Endothelial cell of umbilical vein (primary cell): ENCODE measurements at regions not wholly inside any gene's neighbourhood (a gene's known extent, or its start where the extent isn't known, plus 50 kb on each side); places are given as distances from the start of the nearest gene placed in this dataset.

Source experiments
- BruUV-seq: library from RNA; stranded (reverse); fragments of 400-500 nt; replicated peaks from 2 replicates; lab custom pipeline; 2021; lab: Mats Ljungman, UMichigan
- CTCF ChIA-PET: fragments of 300-600, 350-600 bp; sonication (Branson Sonifier 250); formaldehyde crosslinking; loops from one replicate; lab custom pipeline; 2021; ENCODE audit warnings: antibody characterized with exemption, inconsistent platforms; lab: Charles Lee
- POLR2A ChIA-PET: fragments of 300-600, 350-600 bp; sonication (Branson Sonifier 250); formaldehyde crosslinking; loops from one replicate; lab custom pipeline; 2021; ENCODE audit warnings: antibody characterized with exemption, inconsistent platforms; lab: Charles Lee
- DNase-seq: peaks from one replicate; pipeline ENCODE4 v3.0.0-alpha.2; 2011; ENCODE audit warnings: low read depth, low spot score
- FAIRE-seq: peaks from 2 replicates; lab custom pipeline; 2011; peaks lifted over from hg19 to GRCh38; lab: Jason Lieb, UNC
- H2AFZ ChIP-seq: 2 replicates; pipeline ENCODE4 v1.6.0; 2012; ENCODE audit warnings: low read depth, low read length, control low read depth, inconsistent platforms
- H3K27ac ChIP-seq: 2 replicates; pipeline ENCODE4 v1.5.1; 2011; ENCODE audit warnings: low read depth, mild to moderate bottlenecking, control low read depth, low read length, moderate library complexity; ENCODE audit not compliant: insufficient read depth
- H3K27me3 ChIP-seq, 2 experiments: 2 replicates each; pipeline versions ENCODE4 v1.6.0 to v1.6.1; 2011; ENCODE audit warnings: low read length in 2 of 2, mixed read lengths in 1 of 2; ENCODE audit not compliant: control insufficient read depth in 2 of 2, insufficient read depth in 2 of 2
- H3K36me3 ChIP-seq, 2 experiments: 2 replicates in 1 of 2; 3 replicates in 1 of 2; pipeline ENCODE4 v1.5.1; 2011; ENCODE audit warnings: low read length in 2 of 2, mild to moderate bottlenecking in 1 of 2, moderate library complexity in 1 of 2; ENCODE audit not compliant: control insufficient read depth in 2 of 2, insufficient read depth in 2 of 2; ENCODE audit errors: extremely low read depth in 1 of 2
- H3K4me1 ChIP-seq: 3 replicates; pipeline ENCODE4 v1.5.1; 2011; ENCODE audit warnings: mild to moderate bottlenecking, low read length; ENCODE audit not compliant: control insufficient read depth, insufficient read depth; ENCODE audit errors: extremely low read depth
- H3K4me2 ChIP-seq: 2 replicates; pipeline ENCODE4 v1.6.1; 2011; ENCODE audit warnings: low read length, control low read depth, mixed read lengths; ENCODE audit not compliant: insufficient read depth
- H3K4me3 ChIP-seq, 3 experiments: fragments of 200-600 bp in 1 of 3; sonication (generic), shearing (Covaris generic) in 1 of 3; replicated peaks in 1 of 3; 2 replicates each; pipeline ENCODE4 v1.5.1; 2011 to 2016; ENCODE audit warnings: control low read depth in 3 of 3, low read length in 3 of 3, mild to moderate bottlenecking in 2 of 3, inconsistent platforms in 1 of 3, low read depth in 1 of 3, moderate library complexity in 1 of 3; ENCODE audit not compliant: insufficient read depth in 1 of 3
- H3K79me2 ChIP-seq: 2 replicates; pipeline ENCODE4 v1.6.0; 2012; ENCODE audit warnings: low read length, inconsistent platforms; ENCODE audit not compliant: control insufficient read depth, insufficient read depth
- H3K9ac ChIP-seq: replicated peaks from 2 replicates; pipeline ENCODE3; 2011; ENCODE audit warnings: low read length, control low read depth; ENCODE audit not compliant: insufficient read depth; ENCODE audit errors: extremely low read depth
- H3K9me1 ChIP-seq: replicated peaks from 3 replicates; pipeline ENCODE4 v1.6.0; 2011; ENCODE audit warnings: mild to moderate bottlenecking, low read length; ENCODE audit not compliant: control insufficient read depth, insufficient read depth; ENCODE audit errors: extremely low read depth
- H3K9me3 ChIP-seq: replicated peaks from 2 replicates; pipeline ENCODE4 v1.5.1; 2012; ENCODE audit warnings: low read length, inconsistent platforms; ENCODE audit not compliant: control insufficient read depth, insufficient read depth
- H4K20me1 ChIP-seq: replicated peaks from 2 replicates; pipeline ENCODE3; 2011; ENCODE audit warnings: mild to moderate bottlenecking, low read length; ENCODE audit not compliant: control insufficient read depth, insufficient read depth; ENCODE audit errors: extremely low read depth
- CTCF ChIP-seq, 2 donors: IDR thresholded peaks; 1 replicate in 1 of 2; 2 replicates in 1 of 2; pipeline ENCODE4 v1.5.1; 2011; ENCODE audit warnings: low read length in 2 of 2, mild to moderate bottlenecking in 2 of 2, moderate library complexity in 2 of 2, control low read depth in 1 of 2, inconsistent platforms in 1 of 2, low read depth in 1 of 2; ENCODE audit not compliant: insufficient read depth in 1 of 2; ENCODE audit errors: extremely low read depth in 1 of 2
- EZH2 ChIP-seq: IDR thresholded peaks from 2 replicates; pipeline ENCODE4 v1.6.1; 2012; ENCODE audit warnings: borderline replicate concordance, low read depth, mild to moderate bottlenecking, moderate library complexity, low read length, inconsistent platforms; ENCODE audit not compliant: severe bottlenecking
- FOS ChIP-seq: IDR thresholded peaks from 2 replicates; pipeline ENCODE4 v1.6.1; 2011; ENCODE audit warnings: mild to moderate bottlenecking, low read length, moderate library complexity, borderline replicate concordance; ENCODE audit not compliant: insufficient read depth
- GATA2 ChIP-seq: IDR thresholded peaks from 2 replicates; pipeline ENCODE4 v1.7.0; 2011; ENCODE audit warnings: low read depth, mild to moderate bottlenecking, moderate library complexity, mixed read lengths, low read length; ENCODE audit not compliant: insufficient read length, insufficient read depth
- JUN ChIP-seq: IDR thresholded peaks from 2 replicates; pipeline ENCODE4 v1.6.1; 2011; ENCODE audit warnings: borderline replicate concordance, low read depth; ENCODE audit not compliant: insufficient read length, insufficient read depth
- MAX ChIP-seq: IDR thresholded peaks from 2 replicates; pipeline ENCODE4 v1.6.1; 2011; ENCODE audit not compliant: insufficient read depth, insufficient read length
- MYC ChIP-seq: IDR thresholded peaks from one replicate; pipeline ENCODE4 v1.6.1; 2011; ENCODE audit warnings: mild to moderate bottlenecking, low read depth, low read length
- POLR2A ChIP-seq: IDR thresholded peaks from 2 replicates; pipeline ENCODE4 v1.6.1; 2012; ENCODE audit warnings: low read depth, mild to moderate bottlenecking, control low read depth, low read length
- POLR2AphosphoS5 ChIP-seq: IDR thresholded peaks from 2 replicates; pipeline ENCODE4 v1.6.1; 2012; ENCODE audit warnings: low read depth, mild to moderate bottlenecking, control low read depth, low read length, moderate library complexity; ENCODE audit not compliant: insufficient read depth
- dilution Hi-C: fragments of 300-500 bp; cut with MboI; formaldehyde crosslinking; loops from one replicate; pipeline ENCODE4 v1.15.0; 2019; ENCODE audit warnings: low sequenced_read_pairs; ENCODE audit not compliant: extremely low pct_ligation_motif_present
- intact Hi-C: fragments of 100-400 bp; cut with micrococcal nuclease; formaldehyde crosslinking; loops from one replicate; pipeline ENCODE4 v1.10.0; 2022

GRCh38 chr10:109456566-109457301 lies 466.6 kb downstream of the XPNPEP1 start:
- no peaks in the 10 kb centered on the region for H4K20me1 ChIP-seq
- no peak overlapping the region for H3K27ac ChIP-seq
- H3K4me3 ChIP-seq, result no peak overlapping the region
- FAIRE-seq (no peak), DNase-seq (no peak)
- intact Hi-C loops, result no loop called here
- ChIA-PET CTCF (no interaction called here), POLR2A (no interaction called here)
- no peaks in the 10 kb centered on the region for H3K27me3 ChIP-seq
- dilution Hi-C loops, result no loop called here
- H3K4me1 ChIP-seq, result no peaks in the 10 kb centered on the region
- H3K9ac ChIP-seq, result no peak overlapping the region
- TF ChIP-seq MYC (no peak), MAX (no peak), JUN (no peak), GATA2 (no peak), POLR2AphosphoS5 (no peak), POLR2A (no peak)
- no peaks in the 10 kb centered on the region for H3K9me3 ChIP-seq
- no TSS peak for BruUV-seq
- no peaks in the 10 kb centered on the region for H3K79me2 ChIP-seq
- H2AFZ ChIP-seq, result no peak overlapping the region
- no peak overlapping the region for H3K4me2 ChIP-seq
- no peaks in the 10 kb centered on the region for H3K36me3 ChIP-seq
- no peaks in the 10 kb centered on the region for H3K9me1 ChIP-seq

- CTCF ChIA-PET, result no interaction called here
- Histone ChIP-seq H3K27ac (no peak overlapping the region), H3K9ac (no peak overlapping the region), H2AFZ (no peak overlapping the region), H3K9me3 (no peaks in the 10 kb centered on the region), H4K20me1 (no peaks in the 10 kb centered on the region), H3K36me3 (no peaks in the 10 kb centered on the region), H3K4me1 (no peaks in the 10 kb centered on the region), H3K79me2 (no peaks in the 10 kb centered on the region), H3K9me1 (no peaks in the 10 kb centered on the region), H3K27me3 (no peaks in the 10 kb centered on the region), H3K4me2 (no peak overlapping the region), H3K4me3 (no peak overlapping the region)
- BruUV-seq, result no TSS peak
- POLR2A ChIA-PET, result no interaction called here
- dilution Hi-C loops, result no loop called here
- FAIRE-seq (no peak), DNase-seq (no peak)
- TF ChIP-seq CTCF (IDR thresholded peaks at IDR 0.05; ENCODE audit: extremely low read depth in 1 of 2, insufficient read depth in 1 of 2, low read depth in 1 of 2, low read length in 2 of 2) (no peak), JUN (no peak), POLR2A (no peak), FOS (no peak), GATA2 (no peak), POLR2AphosphoS5 (no peak), EZH2 (no peak), MYC (no peak), MAX (no peak)
- intact Hi-C loops, result no loop called here
These were observed 468.6 kb downstream of the XPNPEP1 start for GRCh38 chr10:109454691-109455090.
